Glomerular visceral epithelial cell (primary cell): ENCODE measurements at regions not wholly inside any gene's neighbourhood (a gene's known extent, or its start where the extent isn't known, plus 50 kb on each side); places are given as distances from the start of the nearest gene placed in this dataset.
"Not testable (repeated sequence)": the region's sequence is repeated elsewhere in the genome, so short reads cannot be mapped to it uniquely, and the experiment has no call there.

Source experiments
- DNase-seq: peaks from one replicate; pipeline ENCODE4 v3.0.0-alpha.2; 2016; ENCODE audit errors: extremely low spot score

DNA sequence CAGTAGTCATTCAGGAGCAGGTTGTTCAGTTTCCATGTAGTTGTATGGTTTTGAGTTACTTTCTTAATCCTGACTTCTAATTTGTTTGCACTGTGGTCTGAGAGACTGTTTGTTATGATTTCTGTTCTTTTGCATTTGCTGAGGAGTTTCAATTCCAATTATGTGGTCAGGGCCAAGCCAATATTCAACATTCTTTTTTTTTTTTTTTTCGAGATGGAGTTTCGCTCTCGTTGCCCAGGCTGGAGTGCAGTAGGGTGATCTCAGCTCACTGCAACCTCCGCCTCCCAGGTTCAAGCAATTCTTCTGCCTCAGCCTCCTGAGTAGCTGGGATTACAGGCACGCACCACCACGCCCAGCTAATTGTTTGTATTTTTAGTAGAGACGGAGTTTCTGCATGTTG is 145.9 kb upstream of the NEGR1 start:
- DNase-seq = not testable (repeated sequence)

DNA sequence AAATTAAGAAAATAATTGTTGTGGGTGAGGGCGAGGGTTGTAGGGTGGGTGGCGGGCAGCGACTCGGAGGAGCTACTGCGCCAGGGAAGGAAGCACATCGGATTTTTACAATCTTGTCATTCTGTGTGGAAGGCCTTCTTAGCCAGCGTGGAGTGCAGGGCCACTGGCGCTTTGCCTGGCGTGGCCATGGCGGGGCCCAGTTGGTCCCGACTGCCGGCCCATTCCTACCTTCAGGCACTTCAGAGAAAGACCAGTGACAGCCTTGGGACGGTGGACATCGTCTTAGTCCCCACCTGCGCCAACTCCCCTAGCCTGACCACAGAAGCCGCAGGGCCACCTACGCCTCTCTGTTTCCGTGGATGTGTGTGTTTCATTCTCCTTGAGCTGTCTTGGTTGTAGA is 136.9 kb upstream of the NEGR1 start:
- DNase-seq = no peak

DNA sequence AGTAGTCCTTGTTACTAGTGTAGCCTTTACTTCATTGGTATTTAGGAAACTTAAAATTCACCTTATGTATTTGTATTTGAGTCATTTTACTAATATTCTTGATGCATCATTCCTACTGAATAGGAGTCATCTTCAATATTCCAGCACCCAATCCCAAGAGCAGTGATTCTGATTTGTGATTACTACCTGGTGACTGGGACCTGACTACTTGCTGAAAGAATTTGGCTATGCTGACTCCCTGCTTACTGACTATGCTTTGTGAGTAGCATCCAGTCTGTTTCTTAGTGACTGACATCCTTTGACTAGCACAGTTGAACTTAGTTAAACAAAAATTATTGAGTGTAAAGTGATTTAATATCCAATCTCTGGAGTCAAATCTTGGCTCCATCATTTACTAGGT is 129.9 kb upstream of the NEGR1 start:
- no peak for DNase-seq

DNA sequence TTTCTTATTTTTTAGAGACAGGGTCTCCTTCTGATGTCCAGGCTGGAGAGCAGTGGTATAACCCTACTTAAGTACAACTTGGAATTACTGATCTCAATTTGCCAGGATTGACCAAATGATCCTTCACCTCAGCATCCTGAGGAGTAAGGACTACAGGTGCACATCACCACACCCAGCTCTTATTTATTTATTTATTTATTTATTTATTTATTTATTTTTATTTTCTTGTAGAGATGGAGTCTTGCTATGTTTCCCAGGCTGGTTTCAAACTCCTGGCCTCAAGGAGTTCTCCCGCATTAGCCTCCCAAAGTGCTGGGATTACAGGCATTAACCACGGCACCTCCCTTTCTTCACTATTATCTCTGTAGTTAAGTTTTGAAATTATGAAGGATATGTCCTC is 117.5 kb upstream of the NEGR1 start:
- no peak for DNase-seq

DNA sequence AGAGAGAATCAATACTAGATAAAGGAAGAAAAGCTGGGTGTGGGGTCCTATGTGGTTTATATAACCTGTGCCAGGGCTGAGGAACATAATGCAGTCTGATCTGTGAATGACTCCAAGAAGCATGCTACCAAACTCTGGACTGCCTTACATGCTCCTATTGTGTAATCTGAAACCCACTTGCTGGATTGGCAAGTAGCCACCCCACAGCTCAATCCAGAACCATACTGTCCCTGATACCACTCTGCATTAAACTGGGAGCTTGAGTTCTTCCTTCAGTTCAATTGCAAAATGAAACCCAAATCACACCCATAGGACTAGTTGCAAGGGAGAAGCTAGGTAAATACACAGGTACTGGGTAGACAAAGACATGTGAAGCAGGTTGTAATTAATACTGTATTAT is 115.4 kb upstream of the NEGR1 start:
- peak; percentile 57 for DNase-seq

DNA sequence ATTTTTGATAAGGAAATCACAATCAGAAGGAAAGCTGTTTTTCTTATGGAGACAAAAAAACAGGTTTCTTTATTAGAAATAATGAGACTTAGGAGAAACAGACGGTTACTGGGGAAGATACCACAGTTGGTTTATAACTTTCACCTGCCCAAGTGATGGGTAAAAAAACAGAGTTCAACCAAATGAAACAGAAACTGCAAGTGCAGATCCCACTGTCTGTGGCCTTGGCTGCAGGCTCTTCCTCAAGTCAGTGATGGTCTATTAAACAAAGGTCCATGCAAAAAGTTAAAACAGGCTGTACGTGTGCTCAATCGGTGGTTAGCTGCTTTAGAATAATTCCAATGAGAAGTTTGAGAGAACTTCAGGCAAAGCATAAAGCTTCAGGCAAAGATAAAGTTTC is 112.1 kb upstream of the NEGR1 start:
- no peak for DNase-seq

DNA sequence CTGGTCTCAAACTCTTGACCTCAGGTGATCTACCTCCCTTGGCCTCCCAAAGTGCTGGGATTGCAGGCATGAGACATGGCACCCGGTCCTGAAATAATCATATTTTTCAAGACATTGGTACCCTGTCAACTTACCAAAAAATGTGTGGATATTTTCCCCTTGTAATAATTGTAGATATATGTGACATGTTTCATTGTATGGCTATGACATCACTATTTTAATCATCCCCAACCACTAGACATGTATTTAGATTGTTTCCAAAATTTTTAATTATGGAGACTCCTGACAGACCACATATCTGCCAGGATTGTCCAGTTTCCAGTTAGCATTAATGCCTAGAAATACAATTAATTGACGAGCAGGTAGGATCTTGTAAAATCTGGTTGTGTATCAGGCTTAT is 96.7 kb upstream of the NEGR1 start:
- DNase-seq = no peak

DNA sequence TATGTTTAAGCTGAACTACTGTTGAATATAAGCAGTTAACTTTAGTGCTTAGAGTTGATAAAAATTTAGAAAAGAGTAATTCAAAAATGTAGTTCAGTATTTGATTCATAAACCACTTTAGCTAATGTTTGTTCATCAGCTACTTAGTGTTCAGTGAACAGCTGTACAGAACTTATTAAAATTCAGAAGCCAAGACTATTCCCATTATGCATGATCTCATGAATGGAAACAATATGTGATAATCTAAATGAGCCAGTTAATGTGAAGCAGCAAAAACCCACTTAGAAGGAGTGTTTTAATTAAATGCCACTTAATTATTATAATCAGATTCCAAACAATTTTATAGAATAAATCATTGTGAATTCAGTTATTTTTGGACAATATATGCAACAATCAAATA is 92.9 kb upstream of the NEGR1 start:
- DNase-seq = no peak

DNA sequence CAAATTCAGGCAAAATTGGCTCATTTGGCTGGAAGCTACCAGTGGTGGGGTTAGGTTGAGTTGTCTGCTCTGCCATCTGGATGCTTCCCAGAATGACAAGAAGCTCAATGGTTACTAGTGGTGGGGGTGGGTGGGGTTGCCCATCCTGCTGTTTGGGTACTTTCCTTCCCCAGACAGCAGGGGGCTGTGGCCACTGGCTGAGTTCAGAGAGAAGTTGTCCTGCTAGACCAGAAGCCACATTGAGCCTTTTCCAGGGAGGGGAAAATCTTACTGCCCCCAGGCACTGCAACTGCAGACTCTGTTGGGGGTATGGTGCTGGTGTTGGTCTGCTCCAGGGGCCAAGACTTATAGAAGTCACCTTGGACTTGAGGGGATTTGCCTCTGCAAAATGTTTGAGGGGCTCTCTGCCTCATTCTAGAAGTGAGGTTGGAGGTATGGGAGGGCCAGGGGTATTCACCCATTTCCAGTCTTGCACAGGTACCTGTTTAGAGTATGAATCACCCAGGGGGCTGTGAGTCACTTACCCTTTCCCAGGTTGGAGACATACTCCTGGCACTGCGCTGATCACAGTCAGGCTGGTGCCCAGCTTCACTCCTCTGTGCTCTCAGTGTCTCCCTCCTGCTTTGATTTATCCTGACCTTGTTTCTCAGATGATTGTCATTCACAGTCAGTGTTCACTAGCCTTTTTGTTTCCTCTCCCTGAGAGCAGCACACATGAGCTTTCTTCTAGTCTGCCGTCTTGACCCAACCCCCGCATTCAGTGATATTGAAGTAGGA is 89.1 kb upstream of the NEGR1 start:
- DNase-seq = no peak

DNA sequence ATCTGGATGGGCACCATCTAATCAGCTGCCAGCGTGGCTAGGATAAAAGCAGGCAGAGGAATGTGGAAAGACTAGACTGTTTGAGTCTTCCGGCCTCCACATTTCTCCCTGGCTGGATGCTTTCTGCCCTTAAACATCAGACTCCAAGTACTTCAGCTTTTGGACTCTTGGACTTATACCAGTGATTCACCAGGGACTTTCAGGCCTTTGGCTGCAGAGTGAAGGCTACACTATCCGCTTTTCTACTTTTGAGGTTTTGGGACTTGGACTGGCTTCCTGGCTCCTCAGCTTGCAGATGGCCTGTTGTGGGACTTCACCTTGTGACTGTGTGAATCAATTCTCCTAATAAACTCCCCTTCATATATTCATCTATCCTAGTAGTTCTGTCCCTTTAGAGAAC is 88.5 kb upstream of the NEGR1 start:
- DNase-seq = not testable (repeated sequence)

DNA sequence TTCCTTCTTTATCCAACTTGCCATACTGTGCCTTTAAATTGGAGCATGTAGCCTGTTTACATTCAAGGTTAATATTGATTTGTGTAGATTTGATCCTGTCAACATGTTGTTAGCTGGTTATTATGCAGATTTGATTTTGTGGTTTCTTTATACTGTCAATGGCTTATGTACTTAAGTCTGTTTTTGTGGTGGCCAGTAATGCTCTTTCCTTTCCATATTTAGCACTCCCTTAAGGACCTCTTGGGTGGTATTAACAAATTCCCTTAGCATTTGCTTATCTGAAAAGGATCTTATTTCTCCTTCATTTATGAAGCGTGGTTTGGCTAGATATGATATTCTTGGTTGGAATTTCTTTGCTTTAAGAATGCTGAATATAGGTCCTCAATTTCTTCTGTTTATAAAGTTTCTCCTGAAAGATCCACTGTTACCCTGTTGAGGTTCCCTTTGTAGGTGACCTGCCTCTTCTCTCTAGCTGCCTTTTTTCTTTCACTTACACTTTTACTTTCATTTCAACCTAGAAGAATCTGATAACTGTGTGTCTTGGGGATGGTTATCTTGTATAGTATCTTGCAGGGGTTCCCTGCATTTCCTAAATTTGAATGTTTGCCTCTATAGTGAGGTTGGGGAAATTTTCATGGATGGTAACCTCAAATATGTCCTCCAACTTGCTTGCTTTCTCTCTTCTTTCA is 86.9 kb upstream of the NEGR1 start:
- no peak for DNase-seq

DNA sequence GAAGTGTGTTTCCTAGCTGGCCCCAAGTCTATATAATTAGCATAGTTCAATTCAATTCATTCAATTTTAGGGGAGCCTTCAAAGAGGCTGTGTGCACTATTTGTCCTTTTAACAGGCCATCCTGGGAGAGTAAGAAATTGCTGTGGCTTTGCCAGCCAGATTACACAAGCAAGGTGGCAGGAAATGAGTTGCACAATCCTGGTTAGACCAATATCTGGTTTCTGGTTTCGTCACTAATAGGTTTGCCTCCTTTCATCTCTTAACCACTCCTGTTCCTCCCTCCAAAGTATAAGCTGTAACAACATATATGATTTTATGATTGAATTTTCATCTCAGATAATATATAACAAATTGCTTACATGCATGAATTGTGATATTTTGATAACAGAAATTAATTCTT is 84.1 kb upstream of the NEGR1 start:
- peak; percentile 62 for DNase-seq

DNA sequence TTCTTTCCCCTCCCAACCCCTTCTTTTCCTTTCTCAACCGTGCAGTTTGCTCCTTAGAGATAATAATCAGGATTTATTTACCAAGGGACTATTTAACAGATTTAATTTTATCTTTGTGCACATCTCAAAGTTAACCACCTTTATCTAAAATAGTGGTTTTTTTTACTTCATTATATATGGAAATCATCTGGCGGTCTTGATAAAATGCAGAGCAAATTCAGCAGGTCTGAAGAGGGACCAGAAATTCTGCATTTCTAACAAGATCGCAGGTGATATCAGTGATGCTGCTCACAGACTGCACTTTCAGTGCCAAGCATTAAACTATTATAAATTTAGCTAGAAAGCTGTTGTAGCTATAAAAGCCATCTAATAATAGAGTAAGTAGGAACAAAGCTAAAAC is 83.4 kb upstream of the NEGR1 start:
- DNase-seq = no peak

DNA sequence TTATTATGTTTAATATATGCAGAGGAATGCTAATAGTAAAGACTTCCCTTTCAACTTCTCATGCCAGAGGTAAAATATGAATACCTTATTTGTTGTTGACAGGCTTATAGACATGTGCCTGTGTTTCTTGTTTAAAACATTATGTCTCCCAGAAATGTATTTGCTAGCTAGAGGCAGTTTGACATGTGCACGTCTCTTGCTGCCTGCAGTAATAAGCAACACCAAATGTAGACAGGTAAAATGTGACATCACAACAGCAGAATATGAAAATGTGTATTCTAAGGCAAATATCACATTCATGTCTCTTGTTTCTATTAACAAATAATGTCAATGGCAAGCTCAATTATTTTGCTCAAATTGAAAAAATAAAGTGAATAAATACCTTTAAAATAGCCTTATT is 80.2 kb upstream of the NEGR1 start:
- DNase-seq = no peak

DNA sequence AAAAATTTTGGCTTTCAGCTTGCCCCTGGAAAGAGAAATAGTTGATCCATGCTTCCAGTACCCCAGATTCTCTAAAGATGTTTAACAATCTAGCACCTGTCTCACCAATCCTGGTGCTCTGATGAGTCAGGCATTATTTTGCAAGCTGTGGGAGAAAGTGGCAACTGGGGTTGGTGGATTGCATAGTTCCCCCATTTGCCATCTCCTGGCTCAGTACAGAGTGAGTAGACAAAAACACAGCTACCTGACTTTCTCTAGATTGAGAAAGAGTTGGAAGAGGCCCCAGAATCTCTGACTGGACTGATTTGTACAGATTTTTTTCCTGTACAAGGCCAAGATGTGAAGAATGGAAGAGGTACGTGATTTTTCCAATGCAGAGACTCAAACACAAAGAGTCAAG is 75.1 kb upstream of the NEGR1 start:
- no peak for DNase-seq

DNA sequence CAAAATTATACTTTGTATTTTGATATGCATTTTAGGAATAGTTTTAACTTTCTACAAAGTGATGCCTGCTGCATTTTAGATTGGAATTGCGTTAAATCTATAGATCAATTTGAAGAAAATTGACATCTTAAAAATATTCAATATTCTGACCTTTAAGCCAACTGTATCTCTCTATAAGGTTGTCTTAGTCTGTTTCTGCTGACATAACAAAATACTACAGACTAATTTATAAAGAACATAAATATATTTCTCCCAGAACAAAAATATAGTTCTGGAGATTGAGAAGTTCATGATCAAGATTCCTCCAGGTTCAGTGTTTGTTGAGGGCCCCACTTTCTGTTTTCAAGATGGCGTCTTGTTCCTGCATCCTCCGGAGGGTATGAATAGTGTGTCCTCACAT is 73.6 kb upstream of the NEGR1 start:
- DNase-seq = no peak

DNA sequence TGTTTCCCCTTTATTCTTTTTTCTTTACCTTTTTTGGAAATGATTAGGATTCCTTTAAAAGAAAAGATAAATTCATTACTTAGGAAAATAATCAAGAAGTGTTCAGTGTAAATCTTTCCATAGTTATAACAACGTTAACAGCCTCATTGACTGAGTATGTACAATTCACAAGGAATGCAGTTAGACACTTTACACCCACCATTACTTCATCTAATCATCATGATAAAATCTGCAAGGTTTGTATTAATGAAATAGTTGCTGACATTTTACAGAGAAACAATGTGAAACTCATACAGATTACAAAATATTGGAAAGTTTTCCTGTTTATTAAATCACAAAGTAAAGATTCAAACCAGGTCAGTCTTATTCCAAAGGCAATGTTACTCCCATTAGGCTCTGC is 59.3 kb upstream of the NEGR1 start:
- DNase-seq = no peak

DNA sequence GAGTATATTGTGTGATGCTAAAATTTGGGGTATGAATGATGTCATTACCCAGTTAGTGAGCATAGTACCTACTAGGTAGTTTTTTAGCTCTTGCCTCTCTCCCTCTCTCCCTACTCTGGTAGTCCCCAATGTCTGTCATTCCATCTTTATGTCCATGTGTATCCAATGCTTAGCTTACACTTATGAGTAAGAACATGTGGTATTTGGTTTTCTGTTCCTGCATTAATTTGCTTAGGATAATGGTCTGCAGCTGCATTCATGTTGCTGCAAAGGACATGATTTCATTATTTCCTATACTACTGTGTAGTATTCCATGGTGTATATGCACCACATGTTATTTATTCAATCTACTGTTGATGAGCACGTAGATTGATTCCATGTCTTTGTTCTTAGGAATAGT is 54.4 kb upstream of the NEGR1 start:
- no peak for DNase-seq
